Liver (tissue), 8 donors: ENCODE measurements at regions not wholly inside any gene's neighbourhood (a gene's known extent, or its start where the extent isn't known, plus 50 kb on each side); places are given as distances from the start of the nearest gene placed in this dataset.

ENCODE experiments used
- DNase-seq: peaks from one replicate; pipeline ENCODE4 v3.0.0-alpha.2; 2017; ENCODE audit warnings: low spot score
- H3K27ac ChIP-seq, 2 donors: one replicate each; pipeline ENCODE4 v1.7.0; 2013; ENCODE audit warnings: inconsistent platforms in 2 of 2, low read length in 2 of 2, control low read depth in 1 of 2, low read depth in 1 of 2, mild to moderate bottlenecking in 1 of 2
- H3K27me3 ChIP-seq, 4 donors: one replicate each; pipeline versions ENCODE4 v1.6.1 to v1.7.0; 2013; ENCODE audit warnings: low read length in 3 of 4, inconsistent platforms in 1 of 4, mild to moderate bottlenecking in 1 of 4, moderate library complexity in 1 of 4; ENCODE audit not compliant: control insufficient read depth in 4 of 4, insufficient read depth in 4 of 4
- H3K36me3 ChIP-seq, 4 donors: one replicate each; pipeline versions ENCODE4 v1.6.1 to v1.7.0; 2013; ENCODE audit warnings: low read length in 3 of 4, mild to moderate bottlenecking in 3 of 4, low read depth in 1 of 4, moderate library complexity in 1 of 4; ENCODE audit not compliant: control insufficient read depth in 4 of 4, insufficient read depth in 3 of 4
- H3K4me1 ChIP-seq, 4 donors: one replicate each; pipeline versions ENCODE4 v1.6.1 to v1.7.0; 2013; ENCODE audit warnings: low read length in 3 of 4, mild to moderate bottlenecking in 3 of 4, moderate library complexity in 1 of 4; ENCODE audit not compliant: control insufficient read depth in 4 of 4, insufficient read depth in 4 of 4
- H3K4me3 ChIP-seq, 3 donors: one replicate each; pipeline versions ENCODE4 v1.6.1 to v1.7.0; 2013; ENCODE audit warnings: low read length in 3 of 3, control low read depth in 1 of 3, low read depth in 1 of 3, mild to moderate bottlenecking in 1 of 3
- H3K9ac ChIP-seq, 2 donors: one replicate each; pipeline ENCODE4 v1.7.0; 2013; ENCODE audit warnings: low read length in 2 of 2, mild to moderate bottlenecking in 2 of 2, moderate library complexity in 2 of 2, control low read depth in 1 of 2, low read depth in 1 of 2
- H3K9me3 ChIP-seq, 4 donors: one replicate each; pipeline versions ENCODE4 v1.6.1 to v1.7.0; 2013; ENCODE audit warnings: low read length in 3 of 4; ENCODE audit not compliant: control insufficient read depth in 4 of 4
- EGR1 ChIP-seq, 2 donors: IDR thresholded peaks; 2 replicates each; pipeline ENCODE4 v1.6.1; 2016 to 2018; ENCODE audit warnings: antibody characterized with exemption in 2 of 2, low read depth in 2 of 2
- FOXA1 ChIP-seq: IDR thresholded peaks from 2 replicates; pipeline ENCODE4 v1.6.1; 2016; ENCODE audit warnings: antibody characterized with exemption
- FOXA2 ChIP-seq: IDR thresholded peaks from 2 replicates; pipeline ENCODE4 v1.6.1; 2016; ENCODE audit warnings: antibody characterized with exemption
- GABPA ChIP-seq, 2 donors: IDR thresholded peaks in 1 of 2; conservative IDR thresholded peaks in 1 of 2; 2 replicates each; pipeline ENCODE4 v1.6.1; 2016; ENCODE audit warnings: antibody characterized with exemption in 2 of 2, mild to moderate bottlenecking in 1 of 2, moderate library complexity in 1 of 2
- HNF4A ChIP-seq, 2 donors: conservative IDR thresholded peaks; 2 replicates each; pipeline ENCODE4 v1.6.1; 2016; ENCODE audit warnings: antibody characterized with exemption in 2 of 2, mild to moderate bottlenecking in 2 of 2
- HNF4G ChIP-seq: IDR thresholded peaks from 2 replicates; pipeline ENCODE4 v1.6.1; 2016; ENCODE audit warnings: antibody characterized with exemption
- JUND ChIP-seq, 2 donors: IDR thresholded peaks; 2 replicates each; pipeline ENCODE4 v1.6.1; 2016; ENCODE audit warnings: antibody characterized with exemption in 2 of 2
- RAD21 ChIP-seq, 2 donors: IDR thresholded peaks; 2 replicates each; pipeline ENCODE4 v1.6.1; 2016; ENCODE audit warnings: antibody characterized with exemption in 2 of 2, mild to moderate bottlenecking in 2 of 2
- RXRA ChIP-seq, 2 donors: IDR thresholded peaks; 2 replicates each; pipeline ENCODE4 v1.6.1; 2017 to 2018; ENCODE audit warnings: antibody characterized with exemption in 2 of 2, mild to moderate bottlenecking in 1 of 2
- SP1 ChIP-seq: IDR thresholded peaks from 2 replicates; pipeline ENCODE4 v1.6.1; 2018; ENCODE audit warnings: antibody characterized with exemption, mild to moderate bottlenecking
- TAF1 ChIP-seq: conservative IDR thresholded peaks from 2 replicates; pipeline ENCODE4 v1.6.1; 2016; ENCODE audit warnings: antibody characterized with exemption, mild to moderate bottlenecking
- YY1 ChIP-seq: IDR thresholded peaks from 2 replicates; pipeline ENCODE4 v1.6.1; 2016; ENCODE audit warnings: antibody characterized with exemption, mild to moderate bottlenecking
- WGBS: extraction: QIAGEN DNeasy Blood & Tissue Kit; methylation state at CpG from one replicate; pipeline ENCODE4 v1.1.7; 2013; 5-methylcytosine and 5-hydroxymethylcytosine counted together
- TF ChIP-seq, protein P1 (sequence below): fragments of 150-350 bp; IDR thresholded peaks from 2 replicates; pipeline ENCODE4 v1.5.1; 2017; ENCODE audit warnings: improper control_type of control experiment, low read depth, low read length; ENCODE audit not compliant: missing input control
- TF ChIP-seq, protein P2 (sequence below): IDR thresholded peaks from 2 replicates; pipeline ENCODE4 v1.6.1; 2016; ENCODE audit warnings: antibody characterized with exemption, mild to moderate bottlenecking
- TF ChIP-seq, protein P3 (sequence below): IDR thresholded peaks from 2 replicates; pipeline ENCODE4 v1.6.1; 2016; ENCODE audit warnings: antibody characterized with exemption
- TF ChIP-seq, protein P4 (sequence below): IDR thresholded peaks from 2 replicates; pipeline ENCODE4 v1.6.1; 2016; ENCODE audit warnings: antibody characterized with exemption
- donor health status: healthy.
- donor health status: healthy.
- donor health status: healthy.
- donor health status: healthy.
- donor health status: healthy.

GRCh38 chrX:46408553-46409407 lies 136.4 kb downstream of the ZNF674 start:
- Histone ChIP-seq H3K4me1 (no peaks in the 10 kb centered on the region), H3K27me3 (no peaks in the 10 kb centered on the region), H3K4me3 (no peak overlapping the region), H3K36me3 (no peaks in the 10 kb centered on the region), H3K27ac (no peak overlapping the region), H3K9me3 (no peaks in the 10 kb centered on the region), H3K9ac (no peak overlapping the region)
- 21% methylated on average over 9 of the region's 9 CpGs for WGBS
- TF ChIP-seq, protein P1, sequence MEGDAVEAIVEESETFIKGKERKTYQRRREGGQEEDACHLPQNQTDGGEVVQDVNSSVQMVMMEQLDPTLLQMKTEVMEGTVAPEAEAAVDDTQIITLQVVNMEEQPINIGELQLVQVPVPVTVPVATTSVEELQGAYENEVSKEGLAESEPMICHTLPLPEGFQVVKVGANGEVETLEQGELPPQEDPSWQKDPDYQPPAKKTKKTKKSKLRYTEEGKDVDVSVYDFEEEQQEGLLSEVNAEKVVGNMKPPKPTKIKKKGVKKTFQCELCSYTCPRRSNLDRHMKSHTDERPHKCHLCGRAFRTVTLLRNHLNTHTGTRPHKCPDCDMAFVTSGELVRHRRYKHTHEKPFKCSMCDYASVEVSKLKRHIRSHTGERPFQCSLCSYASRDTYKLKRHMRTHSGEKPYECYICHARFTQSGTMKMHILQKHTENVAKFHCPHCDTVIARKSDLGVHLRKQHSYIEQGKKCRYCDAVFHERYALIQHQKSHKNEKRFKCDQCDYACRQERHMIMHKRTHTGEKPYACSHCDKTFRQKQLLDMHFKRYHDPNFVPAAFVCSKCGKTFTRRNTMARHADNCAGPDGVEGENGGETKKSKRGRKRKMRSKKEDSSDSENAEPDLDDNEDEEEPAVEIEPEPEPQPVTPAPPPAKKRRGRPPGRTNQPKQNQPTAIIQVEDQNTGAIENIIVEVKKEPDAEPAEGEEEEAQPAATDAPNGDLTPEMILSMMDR = peak; percentile 71
- TF ChIP-seq, protein P2, sequence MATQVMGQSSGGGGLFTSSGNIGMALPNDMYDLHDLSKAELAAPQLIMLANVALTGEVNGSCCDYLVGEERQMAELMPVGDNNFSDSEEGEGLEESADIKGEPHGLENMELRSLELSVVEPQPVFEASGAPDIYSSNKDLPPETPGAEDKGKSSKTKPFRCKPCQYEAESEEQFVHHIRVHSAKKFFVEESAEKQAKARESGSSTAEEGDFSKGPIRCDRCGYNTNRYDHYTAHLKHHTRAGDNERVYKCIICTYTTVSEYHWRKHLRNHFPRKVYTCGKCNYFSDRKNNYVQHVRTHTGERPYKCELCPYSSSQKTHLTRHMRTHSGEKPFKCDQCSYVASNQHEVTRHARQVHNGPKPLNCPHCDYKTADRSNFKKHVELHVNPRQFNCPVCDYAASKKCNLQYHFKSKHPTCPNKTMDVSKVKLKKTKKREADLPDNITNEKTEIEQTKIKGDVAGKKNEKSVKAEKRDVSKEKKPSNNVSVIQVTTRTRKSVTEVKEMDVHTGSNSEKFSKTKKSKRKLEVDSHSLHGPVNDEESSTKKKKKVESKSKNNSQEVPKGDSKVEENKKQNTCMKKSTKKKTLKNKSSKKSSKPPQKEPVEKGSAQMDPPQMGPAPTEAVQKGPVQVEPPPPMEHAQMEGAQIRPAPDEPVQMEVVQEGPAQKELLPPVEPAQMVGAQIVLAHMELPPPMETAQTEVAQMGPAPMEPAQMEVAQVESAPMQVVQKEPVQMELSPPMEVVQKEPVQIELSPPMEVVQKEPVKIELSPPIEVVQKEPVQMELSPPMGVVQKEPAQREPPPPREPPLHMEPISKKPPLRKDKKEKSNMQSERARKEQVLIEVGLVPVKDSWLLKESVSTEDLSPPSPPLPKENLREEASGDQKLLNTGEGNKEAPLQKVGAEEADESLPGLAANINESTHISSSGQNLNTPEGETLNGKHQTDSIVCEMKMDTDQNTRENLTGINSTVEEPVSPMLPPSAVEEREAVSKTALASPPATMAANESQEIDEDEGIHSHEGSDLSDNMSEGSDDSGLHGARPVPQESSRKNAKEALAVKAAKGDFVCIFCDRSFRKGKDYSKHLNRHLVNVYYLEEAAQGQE = no peak
- TF ChIP-seq YY1 = no peak
- no peak for TF ChIP-seq TAF1
- TF ChIP-seq, protein P3, sequence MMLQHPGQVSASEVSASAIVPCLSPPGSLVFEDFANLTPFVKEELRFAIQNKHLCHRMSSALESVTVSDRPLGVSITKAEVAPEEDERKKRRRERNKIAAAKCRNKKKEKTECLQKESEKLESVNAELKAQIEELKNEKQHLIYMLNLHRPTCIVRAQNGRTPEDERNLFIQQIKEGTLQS = no peak
- peak; percentile 87 to 93 for TF ChIP-seq RAD21 (IDR thresholded peaks at IDR 0.05)
- DNase-seq = peak; percentile 66

GRCh38 chrX:46407753-46408130 lies 137.5 kb downstream of the ZNF674 start:
- Histone ChIP-seq H3K9me3 (no peaks in the 10 kb centered on the region), H3K4me1 (no peaks in the 10 kb centered on the region), H3K36me3 (no peaks in the 10 kb centered on the region), H3K4me3 (no peak overlapping the region), H3K9ac (no peak overlapping the region), H3K27me3 (no peaks in the 10 kb centered on the region), H3K27ac (no peak overlapping the region)
- TF ChIP-seq RXRA (IDR thresholded peaks at IDR 0.05) = no peak
- TF ChIP-seq HNF4G = no peak
- TF ChIP-seq FOXA1 = no peak
- TF ChIP-seq JUND (IDR thresholded peaks at IDR 0.05) = no peak
- no peak for TF ChIP-seq RAD21 (IDR thresholded peaks at IDR 0.05)
- TF ChIP-seq FOXA2 = no peak
- no peak for TF ChIP-seq YY1
- TF ChIP-seq, protein P4, sequence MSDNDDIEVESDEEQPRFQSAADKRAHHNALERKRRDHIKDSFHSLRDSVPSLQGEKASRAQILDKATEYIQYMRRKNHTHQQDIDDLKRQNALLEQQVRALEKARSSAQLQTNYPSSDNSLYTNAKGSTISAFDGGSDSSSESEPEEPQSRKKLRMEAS = no peak
- TF ChIP-seq, protein P1 = no peak
- no peak for TF ChIP-seq TAF1
- no peak for TF ChIP-seq EGR1 (IDR thresholded peaks at IDR 0.05; ENCODE audit: low read depth in 2 of 2)
- no peak for TF ChIP-seq GABPA (IDR thresholded peaks at IDR 0.05 in 1 of 2, conservative IDR thresholded peaks at IDR 0.05 in 1 of 2)
- no peak for TF ChIP-seq HNF4A (conservative IDR thresholded peaks at IDR 0.05)
- TF ChIP-seq, protein P3 = no peak
- no peak for TF ChIP-seq SP1
- no peak for DNase-seq
- 60% methylated on average over 2 of the region's 2 CpGs for WGBS
